NCI-H345 treated with DMSO at 0.1 percent for 48 hours (cell line): ENCODE measurements at regions not wholly inside any gene's neighbourhood (a gene's known extent, or its start where the extent isn't known, plus 50 kb on each side); places are given as distances from the start of the nearest gene placed in this dataset.
"Not testable (repeated sequence)": the region's sequence is repeated elsewhere in the genome, so short reads cannot be mapped to it uniquely, and the experiment has no call there.

Source experiments
- DNase-seq: peaks from one replicate; lab custom pipeline; 2025; ENCODE audit not compliant: unreplicated experiment; lab: John Stamatoyannopoulos, UW

GRCh38 chr5:28402590-28403301, 1364.4 kb upstream of the CDH9 start:
- DNase-seq, result no peak

- DNase-seq, result no peak
Observed at GRCh38 chr5:28400076-28400475, 1361.7 kb upstream of the CDH9 start.

- no peak for DNase-seq
Observed at GRCh38 chr5:28399211-28399610, 1360.8 kb upstream of the CDH9 start.

DNA sequence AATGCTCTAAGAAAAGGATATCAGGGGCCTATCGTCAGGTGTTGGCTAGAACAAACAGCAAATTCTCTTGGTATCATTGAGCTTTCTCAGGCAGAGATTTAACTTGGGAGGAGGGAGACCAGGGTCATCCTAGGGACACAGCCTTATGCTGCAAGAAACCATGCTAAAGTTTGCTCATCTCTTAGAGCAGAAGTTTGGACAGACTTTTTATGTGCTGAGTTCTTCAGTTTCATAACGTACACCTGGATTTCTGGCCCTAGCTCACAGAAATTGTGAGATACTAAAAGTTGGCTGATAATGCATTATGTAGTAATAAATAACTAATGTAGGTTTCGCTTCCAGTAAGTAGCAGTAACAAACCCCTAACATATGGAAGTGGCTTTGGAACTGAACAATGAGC, 1359.8 kb upstream of the CDH9 start:
- no peak for DNase-seq

GRCh38 chr5:28397502-28397941, 1359.1 kb upstream of the CDH9 start:
- no peak for DNase-seq

DNA sequence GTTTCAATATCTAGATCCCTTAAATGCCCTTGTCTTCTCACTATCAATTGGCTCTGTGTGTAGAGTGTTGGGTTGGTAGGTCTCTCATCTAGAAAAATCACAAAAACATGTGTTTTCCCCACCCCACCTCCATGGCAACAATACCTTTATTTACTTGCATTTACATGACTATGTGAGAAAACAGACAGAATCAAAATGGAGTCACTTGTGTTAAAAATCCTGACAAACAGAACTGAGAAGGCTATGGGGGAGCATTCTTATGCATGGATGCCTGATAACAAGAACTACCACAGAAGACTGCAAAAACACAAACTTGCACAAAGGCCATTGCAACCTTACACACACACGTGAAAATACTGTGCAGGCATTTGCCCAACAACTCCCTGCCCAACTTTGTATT, 1352.9 kb upstream of the CDH9 start:
- no peak for DNase-seq

GRCh38 chr5:28390341-28390740, 1352.0 kb upstream of the CDH9 start:
- no peak for DNase-seq

DNA sequence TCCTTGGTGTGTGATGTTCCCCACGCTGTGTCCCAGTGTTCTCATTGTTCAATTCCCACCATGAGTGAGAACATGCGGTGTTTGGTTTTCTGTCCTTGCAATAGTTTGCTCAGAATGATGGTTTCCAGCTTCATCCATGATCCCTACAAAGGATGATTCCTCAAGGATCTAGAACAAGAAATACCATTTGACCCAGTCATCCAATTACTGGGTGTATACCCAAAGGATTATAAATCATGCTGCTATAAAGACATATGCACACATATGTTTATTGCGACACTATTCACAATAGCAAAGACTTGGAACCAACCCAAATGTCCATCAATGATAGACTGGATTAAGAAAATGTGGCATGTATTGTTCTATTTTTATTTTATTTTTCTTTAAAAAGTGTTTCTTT, 1351.3 kb upstream of the CDH9 start:
- DNase-seq, result not testable (repeated sequence)

- no peak for DNase-seq
Observed at GRCh38 chr5:28388428-28388827, 1350.0 kb upstream of the CDH9 start.

GRCh38 chr5:28386712-28387111, 1348.3 kb upstream of the CDH9 start:
- DNase-seq, result no peak

- DNase-seq, result no peak
Observed at GRCh38 chr5:28380167-28380566, 1341.8 kb upstream of the CDH9 start.

DNA sequence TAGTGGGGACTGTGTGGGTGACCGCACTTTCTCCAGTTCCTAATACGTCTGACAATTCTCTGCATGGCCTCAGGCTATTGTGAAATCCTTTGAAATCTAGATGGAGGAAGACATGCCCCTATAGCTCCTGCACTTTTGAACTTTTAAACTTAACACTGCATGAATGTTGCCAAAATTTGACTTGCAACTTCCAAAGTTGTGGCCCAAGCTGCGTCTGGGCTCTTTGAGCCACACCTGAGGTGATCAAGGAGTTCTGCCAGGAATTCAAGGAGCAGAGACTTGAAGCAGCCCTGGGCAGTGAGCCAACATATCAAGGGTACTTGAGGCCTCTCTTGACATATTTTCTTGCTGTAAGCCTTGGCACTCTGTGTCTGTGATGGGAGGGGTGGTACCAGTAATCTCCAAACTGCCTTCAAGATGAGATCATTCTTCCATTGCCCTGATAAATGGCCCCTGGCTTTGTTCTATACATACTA, 1336.1 kb upstream of the CDH9 start:
- no peak for DNase-seq

DNA sequence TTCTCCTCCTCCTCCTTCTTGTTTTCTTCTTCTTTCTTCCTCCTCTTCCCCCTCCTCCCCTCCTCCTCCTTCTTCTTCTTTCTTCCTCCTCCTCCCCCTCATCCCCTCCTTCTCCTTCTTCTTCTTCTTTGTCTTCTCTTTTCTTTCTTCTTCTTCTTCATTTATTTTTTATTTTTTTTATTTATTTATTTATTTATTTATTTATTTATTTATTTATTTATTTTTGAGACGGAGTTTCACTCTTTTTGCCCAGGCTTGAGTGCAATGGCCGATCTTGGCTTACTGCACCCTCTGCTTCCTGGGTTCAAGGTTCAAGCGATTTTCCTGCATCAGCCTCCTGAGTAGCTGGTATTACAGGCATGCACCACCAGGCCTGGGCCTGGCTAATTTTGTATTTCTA, 1332.5 kb upstream of the CDH9 start:
- DNase-seq, result no peak

GRCh38 chr5:28369418-28369817, 1331.0 kb upstream of the CDH9 start:
- no peak for DNase-seq

DNA sequence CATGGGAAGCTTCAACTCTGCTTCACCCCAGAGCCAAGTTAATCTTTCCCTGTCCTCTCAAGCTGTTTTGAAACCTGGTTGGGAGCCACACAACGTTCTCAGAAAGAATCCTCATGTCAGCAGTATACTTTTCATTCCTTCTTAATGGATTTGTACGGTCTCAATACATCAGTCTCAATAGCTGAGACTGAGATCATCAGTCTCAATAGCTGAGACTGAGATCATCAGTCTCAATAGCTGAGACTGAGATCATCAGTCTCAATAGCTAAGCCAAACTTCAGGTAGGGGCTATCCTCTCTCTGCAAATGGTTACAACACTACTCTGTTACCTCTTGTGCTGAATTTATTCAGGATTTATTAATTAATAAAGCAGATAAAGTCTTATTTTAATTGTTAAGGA, 1317.4 kb upstream of the CDH9 start:
- DNase-seq, result no peak

- DNase-seq, result no peak
Observed at GRCh38 chr5:28346696-28347095, 1308.3 kb upstream of the CDH9 start.

DNA sequence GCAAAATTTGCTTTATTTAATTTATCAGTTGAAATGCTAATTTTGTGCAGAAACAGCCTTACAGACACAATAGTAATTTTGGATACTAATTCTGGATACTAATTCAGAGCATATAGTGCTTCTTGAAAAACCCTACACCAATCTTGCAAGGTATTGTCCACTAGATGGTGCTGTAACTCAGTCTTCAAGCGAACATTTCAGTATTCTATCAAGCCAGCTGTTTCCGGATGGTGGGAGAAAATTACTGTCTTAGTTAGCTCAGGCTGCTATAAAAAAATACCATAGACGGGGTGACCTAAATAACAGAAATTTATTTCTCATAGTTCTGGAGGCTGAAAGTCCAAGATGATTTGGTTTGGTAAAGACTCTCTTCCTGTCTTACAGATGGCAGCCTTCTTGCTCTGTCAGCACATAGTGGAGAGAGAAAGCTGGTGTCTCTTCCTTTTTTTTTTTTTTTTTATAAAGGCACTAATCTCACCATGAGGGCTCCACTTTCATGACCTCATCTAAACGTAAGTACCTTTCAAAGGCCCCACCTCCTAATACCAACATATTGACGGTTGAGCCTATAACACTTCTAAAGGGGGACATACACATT, 1306.5 kb upstream of the CDH9 start:
- DNase-seq, result peak; percentile 82

- DNase-seq, result no peak
Observed at GRCh38 chr5:28329176-28329575, 1290.8 kb upstream of the CDH9 start.

DNA sequence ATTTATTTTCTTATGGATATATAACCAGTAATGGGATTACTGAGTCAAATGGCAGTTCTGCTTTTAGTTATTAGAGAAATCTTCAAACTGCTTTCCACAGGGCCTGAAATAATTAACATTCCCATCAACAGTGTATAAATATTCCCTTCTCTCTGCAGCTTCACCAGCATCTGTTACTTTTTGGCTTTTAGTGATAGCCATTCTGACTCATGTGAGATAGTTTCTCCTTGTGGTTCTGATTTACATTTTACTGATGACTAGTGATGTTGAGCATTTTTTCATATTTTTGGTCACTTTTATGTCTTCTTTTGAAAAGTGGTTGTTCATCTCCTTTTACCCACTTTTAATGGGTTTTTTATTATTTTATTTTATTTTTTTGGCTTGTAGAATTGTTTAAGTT, 1290.3 kb upstream of the CDH9 start:
- DNase-seq, result no peak

DNA sequence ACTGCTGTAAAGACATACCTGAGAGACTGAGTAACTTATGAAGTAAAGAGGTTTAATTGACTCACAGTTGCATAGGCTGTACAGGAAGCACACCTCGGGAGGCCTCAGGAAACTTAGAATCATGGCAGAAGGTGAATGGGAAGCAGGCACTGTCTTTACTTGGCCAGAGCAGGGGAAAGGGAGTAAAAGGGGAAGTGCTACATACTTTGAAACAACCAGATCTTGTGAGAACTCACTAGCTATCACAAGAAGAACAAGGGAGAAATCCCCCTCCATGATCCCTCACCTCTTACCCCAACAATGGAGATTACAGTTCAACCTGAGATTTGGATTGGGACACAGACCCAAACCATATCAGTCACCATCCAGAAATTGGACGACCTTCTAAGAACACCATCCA, 1285.8 kb upstream of the CDH9 start:
- no peak for DNase-seq

DNA sequence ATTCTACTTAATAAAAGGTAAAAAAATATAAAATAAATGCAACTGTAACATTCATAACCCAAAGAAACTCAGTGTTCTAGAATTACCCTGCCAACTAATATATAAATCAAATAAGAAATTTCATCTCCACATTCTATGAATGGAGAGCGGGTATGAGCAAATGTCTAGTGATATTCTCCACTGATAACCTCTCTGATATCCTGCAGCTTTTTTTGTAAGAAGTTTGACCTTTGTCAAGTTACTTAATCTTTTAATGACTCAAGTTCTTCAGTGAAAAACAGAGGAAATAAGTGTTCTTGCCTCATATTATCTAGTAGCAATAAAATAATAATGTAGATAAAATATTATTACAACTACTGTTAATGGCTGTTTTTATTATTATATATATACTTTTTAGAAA, 1275.6 kb upstream of the CDH9 start:
- no peak for DNase-seq

DNA sequence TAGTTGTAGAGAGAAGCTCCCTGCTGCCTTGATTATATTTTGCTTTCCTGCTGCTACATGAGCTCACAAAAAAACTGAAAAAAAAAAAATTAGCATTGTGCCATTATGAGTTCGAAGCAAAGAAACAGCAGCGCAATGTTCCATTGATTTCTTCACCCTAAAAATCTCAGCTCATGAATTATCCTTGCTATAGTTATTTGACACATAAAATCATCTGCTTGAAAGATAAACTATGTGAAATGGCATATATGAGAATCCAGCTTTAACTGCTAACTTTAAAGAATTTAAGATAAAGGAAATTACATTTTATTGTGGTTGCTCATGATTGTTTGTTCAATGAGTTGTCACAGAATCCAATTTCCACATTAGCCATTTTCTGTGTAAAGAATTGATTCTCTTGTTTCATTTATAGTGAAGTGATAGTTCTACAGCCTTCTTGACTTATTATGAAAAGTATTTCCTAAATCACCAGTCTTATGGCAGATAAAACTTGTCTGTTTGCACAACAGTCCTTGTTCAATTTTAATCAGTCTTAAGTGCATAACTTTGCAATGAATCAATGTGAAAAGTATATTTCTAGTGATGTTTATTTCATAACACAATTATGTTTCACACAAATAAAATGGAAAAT, 1275.0 kb upstream of the CDH9 start:
- no peak for DNase-seq
